Dendritic cell treated with granulocyte-macrophage colony-stimulating factor and Interleukin-4, amounts not matched to agents 40 ng/mL and 50 ng/mL, for 4 days (primary cell): ENCODE measurements at regions not wholly inside any gene's neighbourhood (a gene's known extent, or its start where the extent isn't known, plus 50 kb on each side); places are given as distances from the start of the nearest gene placed in this dataset.
"Not testable (repeated sequence)": the region's sequence is repeated elsewhere in the genome, so short reads cannot be mapped to it uniquely, and the experiment has no call there.

ENCODE experiments used
- H3K27ac Mint-ChIP-seq: one replicate; pipeline ENCODE4 v1.8.0; 2022; ENCODE audit warnings: mild to moderate bottlenecking, mixed read lengths
- H3K27me3 Mint-ChIP-seq: one replicate; pipeline ENCODE4 v1.8.0; 2022; ENCODE audit warnings: mild to moderate bottlenecking, mixed read lengths
- H3K36me3 Mint-ChIP-seq: one replicate; pipeline ENCODE4 v1.8.0; 2022; ENCODE audit warnings: low read depth, mixed read lengths
- H3K4me1 Mint-ChIP-seq: one replicate; pipeline ENCODE4 v1.8.0; 2022; ENCODE audit warnings: low read depth, mixed read lengths
- H3K4me3 Mint-ChIP-seq: one replicate; pipeline ENCODE4 v1.8.0; 2022; ENCODE audit warnings: mild to moderate bottlenecking, moderate library complexity, mixed read lengths
- H3K9me3 Mint-ChIP-seq: one replicate; pipeline ENCODE4 v1.8.0; 2022; ENCODE audit warnings: mixed read lengths
- intact Hi-C: fragments of 100-400 bp; cut with micrococcal nuclease; formaldehyde crosslinking; loops from one replicate; pipeline ENCODE4 v1.15.0; 2022

DNA sequence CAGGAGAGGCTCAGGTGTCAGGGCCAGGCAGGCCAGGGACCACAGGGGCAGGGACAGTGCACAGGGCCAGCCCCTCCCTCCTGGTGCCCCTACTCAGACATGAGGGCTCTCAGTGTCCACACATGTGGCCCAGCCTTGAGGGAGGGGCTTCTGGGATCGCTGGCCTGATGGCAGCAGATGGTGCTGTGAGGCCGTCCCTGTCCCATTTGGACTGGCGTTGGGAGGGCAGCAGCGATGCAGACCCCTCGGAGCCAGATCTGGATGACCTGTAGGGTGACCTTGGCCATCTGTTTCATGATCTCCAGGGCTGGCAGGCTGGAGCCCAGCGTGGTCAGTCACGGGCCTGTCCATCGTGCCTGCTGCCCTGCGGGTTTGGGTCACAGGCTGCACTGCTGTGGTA lies 377.6 kb downstream of the TMEM121 start:
- peaks cover 68% of the 10 kb centered on the region for H3K27me3 Mint-ChIP-seq
- peaks cover 10% of the 10 kb centered on the region for H3K4me1 Mint-ChIP-seq
- no peaks in the 10 kb centered on the region for H3K9me3 Mint-ChIP-seq

DNA sequence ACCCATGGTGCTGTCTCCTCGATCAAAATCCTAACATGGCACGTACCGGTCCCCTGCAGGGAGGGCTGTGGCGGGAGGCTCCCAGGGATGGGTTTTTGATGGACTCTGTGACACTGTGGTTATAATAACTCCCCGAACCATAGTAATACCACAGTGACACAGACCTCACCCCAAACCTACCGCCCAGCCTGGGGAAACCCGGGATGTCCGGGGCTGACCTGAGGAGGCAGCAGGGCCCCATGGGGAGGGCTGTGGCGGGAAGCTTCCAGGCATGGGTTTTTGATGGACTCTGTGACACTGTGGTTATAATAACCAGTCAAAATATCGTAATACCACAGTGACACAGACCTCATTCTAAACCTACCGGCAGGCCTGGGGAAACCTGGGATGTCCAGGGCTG lies 378.0 kb downstream of the TMEM121 start:
- intact Hi-C loops = no loop called here
- Mint-ChIP-seq H3K27me3 (peaks cover 68% of the 10 kb centered on the region), H3K9me3 (no peaks in the 10 kb centered on the region), H3K4me1 (peaks cover 7% of the 10 kb centered on the region), H3K4me3 (no peak overlapping the region), H3K36me3 (no peaks in the 10 kb centered on the region), H3K27ac (no peak overlapping the region)

More for the DNA sequence above, 377.6 kb downstream of the TMEM121 start:
- intact Hi-C loops = no loop called here
- no peak overlapping the region for H3K27ac Mint-ChIP-seq
- no peak overlapping the region for H3K4me3 Mint-ChIP-seq
- H3K36me3 Mint-ChIP-seq = no peaks in the 10 kb centered on the region

DNA sequence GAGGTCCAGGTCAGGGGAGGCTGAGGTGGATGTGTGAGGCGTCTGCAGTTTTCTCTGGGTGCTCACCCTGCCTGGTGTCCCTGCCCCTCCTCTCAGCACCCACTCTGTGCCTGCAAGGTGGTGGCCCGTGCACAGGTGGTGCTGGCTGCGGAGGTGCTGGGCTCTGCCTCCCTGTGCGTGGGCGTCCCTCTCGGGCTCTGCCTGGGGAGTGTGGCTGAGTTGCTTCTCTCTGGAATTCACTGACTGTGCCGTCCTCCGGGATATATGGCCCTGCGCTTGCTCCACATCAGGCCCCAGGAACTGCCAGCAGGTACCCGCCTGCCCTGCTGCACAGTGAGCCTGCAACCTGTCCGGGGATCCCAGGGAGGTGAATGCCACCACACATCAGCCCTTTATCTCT lies 379.1 kb downstream of the TMEM121 start:
- intact Hi-C loops = no loop called here
- Mint-ChIP-seq H3K27me3 (peaks cover 70% of the 10 kb centered on the region), H3K9me3 (no peaks in the 10 kb centered on the region), H3K27ac (no peak overlapping the region), H3K4me1 (peaks cover 7% of the 10 kb centered on the region), H3K36me3 (no peaks in the 10 kb centered on the region), H3K4me3 (no peak overlapping the region)

DNA sequence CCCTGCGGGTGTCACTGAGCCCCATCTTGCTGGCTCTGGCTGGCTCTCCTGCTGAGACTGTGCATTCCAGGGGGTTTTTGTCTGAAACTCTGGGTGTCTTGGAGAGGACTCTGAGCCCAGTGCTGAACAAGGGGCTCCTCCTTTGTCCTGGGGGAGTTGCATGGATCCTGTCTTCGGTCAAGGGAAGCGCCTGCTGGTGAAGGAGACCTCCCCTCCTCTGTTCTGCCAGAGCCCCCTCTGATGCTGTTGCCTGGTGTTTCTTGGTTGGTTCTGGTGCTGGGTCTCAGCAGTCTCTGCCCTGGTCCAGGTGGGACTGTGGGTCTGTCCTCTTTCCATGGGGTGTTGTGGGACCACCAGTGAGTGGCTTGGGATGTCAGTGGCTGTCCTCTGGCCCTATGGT lies 380.9 kb downstream of the TMEM121 start:
- Mint-ChIP-seq H3K9me3 (no peaks in the 10 kb centered on the region), H3K4me1 (peaks cover 7% of the 10 kb centered on the region), H3K27me3 (peaks cover 70% of the 10 kb centered on the region), H3K27ac (no peak overlapping the region), H3K4me3 (no peak overlapping the region), H3K36me3 (no peaks in the 10 kb centered on the region)
- intact Hi-C loops = no loop called here

DNA sequence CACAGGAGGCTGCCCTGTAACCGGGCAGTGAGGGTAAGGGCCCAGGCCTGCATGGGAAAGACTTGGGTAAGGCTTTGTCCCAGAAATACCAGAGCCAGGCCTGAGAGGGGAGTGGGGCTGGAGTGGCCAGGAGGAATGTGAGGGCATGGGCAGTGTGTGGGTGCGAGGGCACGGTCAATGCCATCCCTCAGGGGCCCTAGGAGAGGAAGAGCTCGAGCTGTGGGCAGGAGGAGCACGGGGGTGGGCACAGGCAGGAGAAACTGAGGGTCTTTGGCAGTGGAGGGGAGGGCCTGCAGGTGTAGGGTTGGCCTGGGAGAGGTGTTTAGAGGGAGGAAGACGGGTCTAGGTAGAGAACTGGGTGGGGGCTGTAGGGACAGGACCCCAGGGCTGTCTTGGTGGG lies 381.6 kb downstream of the TMEM121 start:
- no peak overlapping the region for H3K27ac Mint-ChIP-seq

DNA sequence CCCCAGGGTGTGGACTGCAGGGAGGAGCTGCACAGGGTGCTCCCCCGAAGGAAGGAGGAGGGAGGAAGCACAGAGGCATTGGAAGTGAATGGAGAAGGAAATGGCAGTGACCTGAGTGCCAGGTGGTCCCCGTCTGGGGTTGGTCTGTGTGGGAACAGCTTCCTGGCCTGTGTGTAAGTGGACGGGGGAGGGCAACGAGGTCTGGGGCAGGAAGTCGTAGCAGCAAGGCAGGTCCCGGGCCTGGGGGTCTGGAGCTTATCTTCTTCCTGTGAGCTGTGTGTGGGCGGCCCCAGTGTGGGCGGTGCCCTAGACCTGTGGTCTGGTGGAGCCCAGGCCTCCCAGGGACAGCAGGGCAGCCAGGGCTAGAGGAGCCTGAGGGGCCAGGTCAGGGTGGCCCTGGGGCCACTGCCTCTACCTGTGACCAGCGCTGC lies 382.1 kb downstream of the TMEM121 start:
- Mint-ChIP-seq H3K27ac (no peak overlapping the region), H3K27me3 (peaks cover 67% of the 10 kb centered on the region), H3K9me3 (no peaks in the 10 kb centered on the region), H3K4me3 (no peak overlapping the region), H3K36me3 (no peaks in the 10 kb centered on the region), H3K4me1 (peaks cover 7% of the 10 kb centered on the region)
- intact Hi-C loops = no loop called here

More for the DNA sequence above, 381.6 kb downstream of the TMEM121 start:
- Mint-ChIP-seq H3K4me1 (peaks cover 7% of the 10 kb centered on the region), H3K27me3 (peaks cover 68% of the 10 kb centered on the region), H3K4me3 (no peak overlapping the region), H3K9me3 (no peaks in the 10 kb centered on the region), H3K36me3 (no peaks in the 10 kb centered on the region)
- intact Hi-C loops = no loop called here

DNA sequence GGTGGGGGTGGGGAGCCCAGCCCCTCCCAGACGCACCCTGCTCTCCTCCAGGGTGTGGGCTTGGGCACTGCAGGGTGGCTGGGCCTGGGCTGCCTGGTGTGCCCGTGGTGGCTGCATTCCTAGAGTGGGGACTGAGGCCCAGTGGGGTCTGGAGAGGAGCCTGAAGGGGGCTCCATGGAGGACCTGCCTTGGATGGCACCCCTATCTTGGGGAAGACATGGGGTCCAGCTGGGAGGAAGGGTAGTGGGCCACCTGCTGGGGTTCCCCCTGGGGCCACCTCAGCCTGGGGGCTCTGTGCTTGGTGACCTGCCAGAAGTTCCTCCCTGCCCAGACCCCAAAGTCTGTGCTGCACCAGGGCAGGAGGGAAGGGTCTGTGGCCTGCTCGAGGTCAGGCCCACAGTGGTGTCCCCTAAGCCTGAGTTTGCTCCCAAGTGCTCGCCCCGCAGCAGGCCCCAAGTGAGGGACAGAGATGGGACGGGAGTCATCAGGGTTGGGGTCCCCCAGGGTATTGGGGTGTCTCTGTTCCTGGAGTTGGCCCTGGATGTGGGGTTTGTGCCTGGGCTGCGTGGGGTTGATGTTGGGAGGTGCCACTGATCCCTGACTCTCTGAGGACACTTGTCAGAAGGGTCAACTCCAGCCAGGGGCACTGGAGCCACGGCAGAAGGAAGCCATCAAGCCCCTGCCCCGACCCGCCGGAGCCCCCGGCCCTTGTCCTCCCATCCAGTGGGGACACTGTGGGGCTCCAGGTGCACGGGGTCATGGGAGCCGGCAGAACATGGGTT lies 382.9 kb downstream of the TMEM121 start:
- Mint-ChIP-seq H3K27ac (no peak overlapping the region), H3K4me1 (peaks cover 7% of the 10 kb centered on the region), H3K9me3 (no peaks in the 10 kb centered on the region), H3K36me3 (no peaks in the 10 kb centered on the region), H3K4me3 (no peak overlapping the region), H3K27me3 (peaks cover 66% of the 10 kb centered on the region)
- intact Hi-C loops = no loop called here

DNA sequence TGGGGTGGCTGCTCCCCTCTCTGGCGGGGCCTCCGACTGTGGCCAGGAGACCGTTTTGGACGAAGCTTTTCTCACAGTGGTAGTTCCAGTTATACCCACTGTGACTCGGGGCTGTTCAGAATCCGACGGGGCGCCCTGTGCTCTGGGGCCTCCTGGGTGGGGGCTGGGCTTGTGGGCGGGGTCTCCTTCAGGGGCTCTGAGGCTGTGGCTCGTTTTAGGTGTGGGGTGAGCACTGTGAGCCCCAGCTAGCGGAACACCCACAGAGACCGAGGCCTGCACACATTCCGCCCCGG lies 383.4 kb downstream of the TMEM121 start:
- intact Hi-C loops, H3K27ac Mint-ChIP-seq, H3K36me3 Mint-ChIP-seq, H3K9me3 Mint-ChIP-seq, H3K4me3 Mint-ChIP-seq, H3K4me1 Mint-ChIP-seq: not testable (repeated sequence)
- peaks cover 66% of the 10 kb centered on the region for H3K27me3 Mint-ChIP-seq

DNA sequence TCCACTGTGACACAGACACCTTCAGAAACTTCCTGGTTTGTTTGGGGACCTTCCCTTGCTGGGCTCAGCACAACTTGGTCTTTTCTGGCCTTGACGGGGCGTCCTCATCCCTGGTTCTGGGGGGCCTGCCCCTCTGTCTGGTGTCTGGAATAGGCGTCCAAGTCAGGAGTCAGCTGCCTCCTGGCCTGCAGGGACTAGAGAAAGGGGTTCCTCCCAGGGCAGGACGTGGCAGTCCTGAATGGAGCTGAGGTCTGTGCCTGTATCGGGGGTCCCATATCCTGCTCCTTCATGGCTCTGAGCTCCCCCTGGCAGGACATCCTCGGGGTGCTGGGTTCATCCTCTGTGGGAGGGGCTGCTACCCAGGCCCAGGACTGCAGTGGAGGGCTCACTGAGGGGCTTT lies 384.0 kb downstream of the TMEM121 start:
- Mint-ChIP-seq H3K4me1 (peaks cover 7% of the 10 kb centered on the region), H3K36me3 (no peaks in the 10 kb centered on the region), H3K4me3 (no peak overlapping the region), H3K27me3 (peaks cover 60% of the 10 kb centered on the region), H3K27ac (no peak overlapping the region), H3K9me3 (no peaks in the 10 kb centered on the region)
- intact Hi-C loops = no loop called here

DNA sequence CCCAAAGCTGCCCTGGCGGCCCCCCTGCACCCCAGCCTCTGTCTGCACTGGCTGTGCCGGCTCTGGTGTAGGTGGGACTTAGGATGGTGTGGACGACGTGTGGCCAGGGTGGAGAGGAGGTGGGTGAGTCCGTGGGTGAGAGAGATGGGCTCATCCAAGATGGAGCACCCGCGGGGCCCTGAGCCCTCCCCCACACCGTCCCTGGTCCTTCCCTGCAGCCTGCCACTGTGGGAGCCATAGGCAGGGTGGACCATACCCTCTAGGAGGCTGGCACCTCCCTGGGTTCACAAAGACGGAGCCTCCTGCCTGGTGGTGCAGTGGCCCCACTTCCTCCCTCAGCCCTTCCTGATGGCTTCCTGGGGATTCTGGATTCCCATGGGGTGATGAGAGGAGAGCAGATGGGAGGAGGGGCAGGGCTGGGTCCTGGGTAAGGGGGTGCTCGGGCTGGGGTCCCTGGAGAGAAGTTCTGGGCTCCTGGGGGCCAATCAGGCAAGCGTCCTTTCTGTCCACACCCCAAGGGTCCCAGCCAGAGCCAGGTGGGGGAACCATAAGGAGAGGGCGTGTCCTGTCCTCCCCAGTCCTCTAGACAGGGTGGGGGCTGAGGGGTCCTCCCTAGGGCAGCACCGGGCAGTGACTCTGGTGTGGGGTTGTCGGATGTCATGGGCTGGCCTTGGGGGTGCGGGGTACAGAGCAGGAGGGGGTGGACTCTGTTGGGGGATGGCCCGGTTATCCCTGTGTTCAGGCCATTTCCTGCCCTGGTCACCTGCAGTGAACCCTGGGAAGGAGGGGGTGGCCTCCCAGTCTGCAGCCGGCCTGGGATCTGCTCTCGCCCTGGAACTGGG lies 384.8 kb downstream of the TMEM121 start:
- no peak overlapping the region for H3K27ac Mint-ChIP-seq
- H3K4me3 Mint-ChIP-seq = no peak overlapping the region
- no peaks in the 10 kb centered on the region for H3K36me3 Mint-ChIP-seq
- intact Hi-C loops = no loop called here
- peaks cover 7% of the 10 kb centered on the region for H3K4me1 Mint-ChIP-seq
- peaks cover 58% of the 10 kb centered on the region for H3K27me3 Mint-ChIP-seq
- peaks cover 7% of the 10 kb centered on the region for H3K9me3 Mint-ChIP-seq

DNA sequence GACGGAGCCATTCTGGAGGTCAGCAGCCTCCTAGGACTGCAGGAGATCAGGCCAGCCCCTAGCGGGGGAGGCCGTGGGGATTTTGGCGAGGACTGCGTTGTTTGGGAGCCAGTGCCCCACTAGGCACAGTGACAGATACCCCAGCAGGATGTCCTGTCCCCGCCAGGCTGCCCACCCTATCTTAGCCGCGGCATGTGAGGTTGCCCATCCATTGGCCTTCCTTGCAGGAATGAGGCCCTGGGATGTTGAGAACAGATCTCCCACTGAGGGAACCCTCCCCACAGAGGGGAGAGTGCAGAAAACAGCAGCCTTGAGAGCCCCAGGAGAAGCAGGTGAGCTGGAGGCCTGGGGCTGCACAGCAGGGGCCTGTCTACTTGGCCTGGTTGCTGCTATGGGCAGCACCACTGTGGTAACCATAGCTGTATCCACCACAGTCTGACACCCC lies 385.5 kb downstream of the TMEM121 start:
- H3K9me3 Mint-ChIP-seq = peaks cover 14% of the 10 kb centered on the region
- H3K27ac Mint-ChIP-seq, H3K36me3 Mint-ChIP-seq, H3K4me3 Mint-ChIP-seq, H3K4me1 Mint-ChIP-seq, intact Hi-C loops: not testable (repeated sequence)
- peaks cover 58% of the 10 kb centered on the region for H3K27me3 Mint-ChIP-seq

DNA sequence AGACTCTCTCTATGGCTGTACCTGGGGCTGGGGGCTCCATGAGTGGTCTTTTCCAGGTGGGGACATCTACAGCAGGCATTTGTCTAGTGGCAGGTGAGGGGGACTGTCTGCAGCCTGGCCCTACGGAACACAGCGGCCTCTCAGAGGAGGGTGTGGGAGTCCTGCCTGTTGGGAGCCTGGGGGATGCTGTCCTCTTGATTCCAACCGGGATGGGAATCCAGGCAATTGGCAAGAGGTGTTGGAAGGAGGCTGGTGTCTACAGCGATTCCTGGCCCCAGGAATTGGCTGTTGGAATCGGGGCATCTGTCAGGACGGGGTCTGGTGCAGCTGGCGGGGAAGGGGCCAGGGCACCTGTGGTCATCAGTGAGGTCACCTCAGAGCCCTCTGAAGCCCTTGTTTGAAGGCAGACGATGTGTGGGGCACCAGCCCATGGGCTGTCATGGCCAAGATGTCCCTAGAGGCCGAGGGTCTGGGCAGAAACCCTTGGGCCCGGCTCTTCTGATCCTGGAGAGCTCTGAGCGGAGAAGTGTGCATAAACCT lies 386.3 kb downstream of the TMEM121 start:
- Mint-ChIP-seq H3K9me3 (peaks cover 14% of the 10 kb centered on the region), H3K27me3 (peaks cover 55% of the 10 kb centered on the region), H3K36me3 (no peaks in the 10 kb centered on the region), H3K4me1 (peaks cover 7% of the 10 kb centered on the region), H3K27ac (no peak overlapping the region), H3K4me3 (no peak overlapping the region)
- intact Hi-C loops = no loop called here

DNA sequence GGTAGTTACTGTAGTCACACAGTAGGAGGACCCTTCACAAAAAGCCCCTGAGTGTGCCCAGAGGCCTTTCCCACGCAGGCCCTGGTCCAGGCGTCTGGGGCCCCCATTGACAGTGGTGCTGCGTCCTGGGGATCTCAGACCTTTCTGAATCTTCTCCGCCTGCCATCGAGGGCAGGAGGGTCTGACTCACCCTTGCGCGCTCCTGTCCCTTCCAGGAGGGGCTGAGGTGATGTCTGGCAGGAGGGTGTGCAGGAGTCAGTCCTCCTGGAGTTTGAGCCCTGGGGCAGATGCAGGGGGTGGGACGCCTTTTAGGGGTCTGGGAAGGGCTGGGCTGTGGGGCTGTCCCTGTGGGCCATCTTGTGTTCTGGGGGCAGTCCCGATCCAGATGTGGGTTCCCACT lies 386.8 kb downstream of the TMEM121 start:
- Mint-ChIP-seq H3K4me3 (no peak overlapping the region), H3K9me3 (peaks cover 14% of the 10 kb centered on the region), H3K36me3 (no peaks in the 10 kb centered on the region), H3K27me3 (peaks cover 54% of the 10 kb centered on the region), H3K27ac (no peak overlapping the region), H3K4me1 (peaks cover 5% of the 10 kb centered on the region)
- intact Hi-C loops = no loop called here

DNA sequence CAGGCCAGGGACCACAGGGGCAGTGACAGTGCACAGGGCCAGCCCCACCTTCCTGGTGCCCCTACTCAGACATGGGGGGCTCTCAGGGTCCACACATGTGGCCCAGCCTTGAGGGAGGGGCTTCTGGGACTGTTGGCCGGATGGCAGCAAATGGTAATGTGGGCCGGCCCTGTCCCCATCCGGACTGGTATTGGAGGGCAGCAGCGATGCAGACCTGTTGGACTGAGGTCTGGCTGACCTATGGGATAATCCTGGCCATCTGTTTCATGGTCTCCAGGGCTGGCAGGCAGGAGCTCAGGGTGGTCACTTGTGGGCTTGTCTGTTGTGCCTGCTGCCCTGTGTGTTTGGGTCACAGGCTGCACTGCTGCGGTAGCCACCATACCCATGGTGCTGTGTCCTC lies 387.5 kb downstream of the TMEM121 start:
- Mint-ChIP-seq H3K27ac (no peak overlapping the region), H3K36me3 (no peaks in the 10 kb centered on the region), H3K27me3 (peaks cover 49% of the 10 kb centered on the region), H3K4me1 (no peaks in the 10 kb centered on the region), H3K4me3 (no peak overlapping the region), H3K9me3 (peaks cover 14% of the 10 kb centered on the region)
- intact Hi-C loops = no loop called here
